AG10803 (cell line): ENCODE measurements at regions not wholly inside any gene's neighbourhood (a gene's known extent, or its start where the extent isn't known, plus 50 kb on each side); places are given as distances from the start of the nearest gene placed in this dataset.
"Not testable (repeated sequence)": the region's sequence is repeated elsewhere in the genome, so short reads cannot be mapped to it uniquely, and the experiment has no call there.

Source experiments
- DNase-seq: peaks from one replicate; pipeline ENCODE4 v3.0.0; 2010; ENCODE audit warnings: low read depth
- H3K4me3 ChIP-seq: 2 replicates; pipeline ENCODE4 v1.5.1; 2011; ENCODE audit warnings: mild to moderate bottlenecking, low read length, control low read depth
- TF ChIP-seq, protein P1 (sequence below): conservative IDR thresholded peaks from 2 replicates; pipeline ENCODE4 v1.5.1; 2011; ENCODE audit warnings: mild to moderate bottlenecking, low read length, control low read depth, inconsistent platforms

DNA sequence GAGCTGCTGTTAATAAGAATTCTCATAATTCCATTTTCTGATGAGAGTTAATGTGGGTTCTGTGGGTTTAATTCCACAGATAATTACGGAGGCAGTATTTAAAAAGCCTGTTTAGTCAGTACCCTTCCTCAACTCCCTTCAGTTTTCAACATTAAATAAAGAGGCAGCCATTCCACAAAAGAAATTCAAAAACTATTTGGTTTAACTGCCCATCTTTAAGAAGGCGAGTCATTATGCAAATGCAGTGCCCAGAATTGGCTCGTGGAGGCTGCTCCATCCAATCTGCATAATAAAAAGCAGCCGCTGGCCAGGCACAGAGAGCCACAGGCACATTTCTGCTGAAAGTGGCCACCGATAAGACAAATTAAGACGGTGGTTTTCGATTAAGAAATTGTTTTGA lies 194.4 kb upstream of the TOX3 start:
- no peak for DNase-seq
- no peak overlapping the region for H3K4me3 ChIP-seq
- TF ChIP-seq, protein P1, sequence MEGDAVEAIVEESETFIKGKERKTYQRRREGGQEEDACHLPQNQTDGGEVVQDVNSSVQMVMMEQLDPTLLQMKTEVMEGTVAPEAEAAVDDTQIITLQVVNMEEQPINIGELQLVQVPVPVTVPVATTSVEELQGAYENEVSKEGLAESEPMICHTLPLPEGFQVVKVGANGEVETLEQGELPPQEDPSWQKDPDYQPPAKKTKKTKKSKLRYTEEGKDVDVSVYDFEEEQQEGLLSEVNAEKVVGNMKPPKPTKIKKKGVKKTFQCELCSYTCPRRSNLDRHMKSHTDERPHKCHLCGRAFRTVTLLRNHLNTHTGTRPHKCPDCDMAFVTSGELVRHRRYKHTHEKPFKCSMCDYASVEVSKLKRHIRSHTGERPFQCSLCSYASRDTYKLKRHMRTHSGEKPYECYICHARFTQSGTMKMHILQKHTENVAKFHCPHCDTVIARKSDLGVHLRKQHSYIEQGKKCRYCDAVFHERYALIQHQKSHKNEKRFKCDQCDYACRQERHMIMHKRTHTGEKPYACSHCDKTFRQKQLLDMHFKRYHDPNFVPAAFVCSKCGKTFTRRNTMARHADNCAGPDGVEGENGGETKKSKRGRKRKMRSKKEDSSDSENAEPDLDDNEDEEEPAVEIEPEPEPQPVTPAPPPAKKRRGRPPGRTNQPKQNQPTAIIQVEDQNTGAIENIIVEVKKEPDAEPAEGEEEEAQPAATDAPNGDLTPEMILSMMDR = no peak

DNA sequence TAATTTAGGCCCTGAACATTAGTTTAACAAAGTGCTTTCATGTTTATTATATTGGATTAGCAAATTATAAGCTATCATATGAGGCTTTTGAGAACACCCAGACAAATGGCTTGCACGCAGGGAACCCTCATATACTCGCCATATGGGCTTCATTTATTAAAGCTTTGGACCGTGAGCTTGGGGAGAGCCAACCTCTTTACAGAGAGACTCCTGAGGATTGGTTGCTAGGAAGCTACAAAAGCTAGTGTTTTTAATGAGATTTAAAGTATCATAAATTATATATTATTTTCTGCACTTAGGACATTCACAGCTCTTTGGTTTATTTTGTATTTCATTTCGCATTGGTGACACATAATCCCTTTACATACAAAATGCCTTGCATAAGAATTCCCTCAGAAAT lies 193.8 kb upstream of the TOX3 start:
- DNase-seq = no peak
- TF ChIP-seq, protein P1 = no peak
- H3K4me3 ChIP-seq = no peak overlapping the region

DNA sequence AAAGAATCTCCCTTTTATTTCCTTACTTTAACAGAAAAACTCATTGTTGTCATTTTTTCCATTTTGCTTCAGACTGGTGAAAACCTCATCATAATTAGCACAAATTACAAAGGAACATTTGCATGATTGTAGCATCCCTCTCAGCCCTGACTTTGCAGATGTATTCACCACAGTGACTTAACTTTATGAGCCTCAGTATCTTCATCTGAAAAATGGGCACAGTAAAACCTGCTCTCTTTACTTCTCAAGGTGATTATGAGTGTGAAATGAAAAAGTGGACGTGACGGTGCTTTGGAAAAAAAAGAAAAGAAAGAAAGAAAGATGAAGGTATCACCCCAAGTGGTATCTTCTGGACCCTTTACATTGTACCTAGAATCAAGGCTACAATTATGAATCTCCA lies 193.4 kb upstream of the TOX3 start:
- DNase-seq = no peak
- TF ChIP-seq, protein P1 = no peak
- no peak overlapping the region for H3K4me3 ChIP-seq

DNA sequence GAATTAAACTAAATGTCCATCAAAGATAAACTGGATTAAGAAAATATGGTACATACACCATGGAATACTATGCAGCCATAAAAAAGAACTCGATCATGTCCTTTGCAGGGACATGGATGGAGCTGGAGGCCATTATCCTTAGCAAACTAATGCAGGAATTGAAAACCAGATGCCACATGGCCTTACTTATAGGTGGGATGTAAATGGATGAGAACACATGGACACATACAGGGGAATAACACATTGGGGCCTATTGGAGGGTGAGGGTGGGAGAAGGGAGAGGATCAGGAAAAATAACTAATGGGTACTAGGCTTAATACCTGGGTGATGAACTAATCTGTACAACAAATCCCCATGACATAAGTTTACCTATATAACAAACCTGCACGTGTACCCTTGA lies 192.0 kb upstream of the TOX3 start:
- not testable (repeated sequence) for DNase-seq, H3K4me3 ChIP-seq

DNA sequence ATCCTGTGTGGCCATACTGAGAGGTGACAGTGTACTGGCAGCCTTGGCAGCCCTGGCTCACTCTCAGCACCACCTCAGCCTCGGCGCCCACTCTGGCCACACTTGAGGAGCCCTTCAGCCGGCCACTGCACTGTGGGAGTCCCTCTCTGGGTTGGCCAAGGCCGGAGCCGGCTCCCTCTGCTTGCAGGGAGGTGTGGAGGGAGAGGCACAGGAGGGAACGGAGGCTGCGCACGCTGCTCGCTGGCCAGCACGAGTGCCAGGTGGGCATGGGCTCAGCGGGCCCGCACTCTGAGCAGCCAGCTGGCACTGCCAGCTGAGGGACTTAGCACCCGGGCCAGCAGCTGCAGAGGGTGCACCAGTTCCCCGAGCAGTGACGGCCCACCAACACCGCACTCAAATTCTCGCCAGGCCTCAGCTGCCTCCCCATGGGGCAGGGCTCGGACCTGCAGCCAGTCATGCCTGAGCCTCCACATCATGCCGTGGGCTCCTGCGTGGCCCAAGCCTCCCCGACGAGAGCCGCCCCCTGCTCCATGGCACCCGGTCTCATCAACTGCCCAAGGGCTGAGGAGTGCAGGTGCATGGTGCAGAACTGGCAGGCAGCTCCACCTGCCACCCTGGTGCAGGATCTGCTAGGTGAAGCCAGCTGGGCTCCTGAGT lies 184.4 kb upstream of the TOX3 start:
- TF ChIP-seq, protein P1 = no peak
- DNase-seq = no peak
- H3K4me3 ChIP-seq = no peak overlapping the region

DNA sequence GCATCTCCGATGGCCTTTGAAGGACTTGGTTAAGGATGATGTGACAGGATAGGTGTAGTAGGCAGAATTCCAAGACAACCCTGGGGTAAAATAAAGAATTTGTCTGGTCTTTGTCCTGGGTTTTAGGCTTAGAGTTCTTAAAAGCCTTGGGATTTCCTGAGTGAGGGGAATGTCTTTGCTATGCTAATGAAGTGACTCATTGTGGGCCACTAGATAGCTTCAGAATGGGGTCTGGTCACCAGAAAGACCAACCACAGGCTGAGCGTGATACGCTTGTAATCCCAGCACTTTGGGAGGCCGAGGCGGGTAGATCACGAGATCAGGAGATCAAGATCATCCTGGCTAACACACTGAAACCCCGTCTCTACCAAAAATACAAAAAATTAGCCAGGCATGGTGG lies 182.8 kb upstream of the TOX3 start:
- no peak overlapping the region for H3K4me3 ChIP-seq
- DNase-seq = no peak
- TF ChIP-seq, protein P1 = no peak

DNA sequence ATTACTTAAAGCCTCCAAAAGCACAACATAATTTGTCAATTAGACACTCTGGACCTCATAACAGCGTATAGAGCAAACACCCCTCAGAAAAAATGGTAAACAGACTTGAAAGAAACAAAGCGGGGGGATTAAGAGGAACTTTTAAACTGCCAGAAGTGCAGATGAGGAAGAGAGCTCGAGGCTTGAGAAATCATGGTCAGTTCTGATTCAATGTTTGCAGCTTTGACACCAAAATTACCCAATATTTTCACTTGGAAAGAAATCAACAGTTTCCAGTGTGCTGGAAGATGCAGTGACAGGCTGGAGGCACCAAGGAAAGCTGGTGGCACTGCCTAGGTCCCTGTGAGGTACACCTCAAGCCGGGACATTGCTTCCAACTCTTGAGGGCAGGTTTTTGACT lies 180.9 kb upstream of the TOX3 start:
- no peak for DNase-seq

More for the DNA sequence above, 180.9 kb upstream of the TOX3 start:
- TF ChIP-seq, protein P1 = no peak
- no peak overlapping the region for H3K4me3 ChIP-seq
